Fibroblast of pulmonary artery (primary cell): ENCODE measurements at regions not wholly inside any gene's neighbourhood (a gene's known extent, or its start where the extent isn't known, plus 50 kb on each side); places are given as distances from the start of the nearest gene placed in this dataset.

Experiments
- DNase-seq: peaks from one replicate; pipeline ENCODE4 v3.0.0-alpha.2; 2010; ENCODE audit warnings: low read depth
- H3K4me3 ChIP-seq: replicated peaks from 2 replicates; pipeline ENCODE4 v1.5.1; 2011; ENCODE audit warnings: low read depth, mild to moderate bottlenecking, control low read depth, low read length, moderate library complexity
- TF ChIP-seq, protein P1 (sequence below): IDR thresholded peaks from 2 replicates; pipeline ENCODE4 v1.5.1; 2011; ENCODE audit warnings: mild to moderate bottlenecking, control low read depth, low read length, inconsistent platforms; ENCODE audit errors: missing control alignments

DNA sequence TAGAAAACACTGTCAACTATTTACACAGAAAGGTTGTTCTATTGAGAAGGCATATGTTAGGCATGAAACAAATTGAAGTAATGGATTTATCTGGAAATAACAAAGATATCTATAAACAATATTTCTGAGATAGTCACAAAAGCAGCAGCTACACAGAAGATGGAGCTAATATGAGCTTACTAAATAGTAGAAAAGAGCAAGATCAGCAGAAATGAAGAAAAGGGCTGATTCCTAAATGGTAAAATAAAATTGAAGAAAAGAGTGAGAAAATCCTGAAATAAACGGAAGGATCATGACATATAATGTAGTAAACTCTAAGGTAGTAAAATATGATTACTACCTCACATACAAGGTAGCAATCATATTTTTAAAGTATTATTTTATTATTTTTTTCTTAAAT lies 1263.9 kb downstream of the FSCB start:
- no peak overlapping the region for H3K4me3 ChIP-seq
- no peak for DNase-seq
- TF ChIP-seq, protein P1, sequence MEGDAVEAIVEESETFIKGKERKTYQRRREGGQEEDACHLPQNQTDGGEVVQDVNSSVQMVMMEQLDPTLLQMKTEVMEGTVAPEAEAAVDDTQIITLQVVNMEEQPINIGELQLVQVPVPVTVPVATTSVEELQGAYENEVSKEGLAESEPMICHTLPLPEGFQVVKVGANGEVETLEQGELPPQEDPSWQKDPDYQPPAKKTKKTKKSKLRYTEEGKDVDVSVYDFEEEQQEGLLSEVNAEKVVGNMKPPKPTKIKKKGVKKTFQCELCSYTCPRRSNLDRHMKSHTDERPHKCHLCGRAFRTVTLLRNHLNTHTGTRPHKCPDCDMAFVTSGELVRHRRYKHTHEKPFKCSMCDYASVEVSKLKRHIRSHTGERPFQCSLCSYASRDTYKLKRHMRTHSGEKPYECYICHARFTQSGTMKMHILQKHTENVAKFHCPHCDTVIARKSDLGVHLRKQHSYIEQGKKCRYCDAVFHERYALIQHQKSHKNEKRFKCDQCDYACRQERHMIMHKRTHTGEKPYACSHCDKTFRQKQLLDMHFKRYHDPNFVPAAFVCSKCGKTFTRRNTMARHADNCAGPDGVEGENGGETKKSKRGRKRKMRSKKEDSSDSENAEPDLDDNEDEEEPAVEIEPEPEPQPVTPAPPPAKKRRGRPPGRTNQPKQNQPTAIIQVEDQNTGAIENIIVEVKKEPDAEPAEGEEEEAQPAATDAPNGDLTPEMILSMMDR = no peak

DNA sequence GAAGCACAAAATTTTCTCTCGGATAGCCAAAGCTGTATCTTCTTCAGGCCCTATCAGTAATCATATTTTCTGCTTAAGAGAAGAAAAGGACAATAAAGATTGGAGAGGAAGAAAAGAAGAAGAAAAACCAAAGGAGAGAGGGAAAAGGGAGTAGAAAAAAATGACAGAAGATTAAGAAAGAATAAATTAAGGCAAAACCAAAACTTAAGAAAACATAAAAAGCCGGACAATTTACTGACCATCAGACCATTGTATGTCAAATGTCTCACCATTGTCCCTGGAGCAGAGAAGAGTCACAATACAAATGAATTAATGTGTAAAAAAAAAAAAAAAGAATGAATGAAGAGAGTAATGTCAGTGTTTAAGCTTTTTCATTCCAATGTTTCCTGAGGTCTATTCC lies 1274.8 kb downstream of the FSCB start:
- no peak overlapping the region for H3K4me3 ChIP-seq
- no peak for DNase-seq
- TF ChIP-seq, protein P1 = no peak

DNA sequence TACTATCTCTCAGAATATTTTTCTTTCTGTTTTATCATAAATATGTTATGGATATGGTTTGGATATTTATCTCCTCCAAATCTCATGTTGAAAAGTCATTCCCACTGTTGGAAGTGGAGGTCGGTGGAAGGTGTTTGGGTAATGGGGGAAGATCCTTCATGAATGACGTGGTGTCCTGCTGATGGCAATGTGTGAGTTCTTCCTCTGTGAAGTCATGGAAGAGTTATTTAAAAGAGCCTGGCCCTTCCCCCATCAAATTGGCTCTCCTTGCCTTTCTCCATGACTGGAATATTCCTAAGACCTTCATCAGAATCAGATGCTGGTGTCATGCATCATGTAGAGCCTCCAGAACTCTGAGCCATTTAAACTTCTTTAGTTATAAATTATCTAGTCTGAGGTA lies 1291.6 kb downstream of the FSCB start:
- no peak overlapping the region for H3K4me3 ChIP-seq
- TF ChIP-seq, protein P1 = no peak
- no peak for DNase-seq

DNA sequence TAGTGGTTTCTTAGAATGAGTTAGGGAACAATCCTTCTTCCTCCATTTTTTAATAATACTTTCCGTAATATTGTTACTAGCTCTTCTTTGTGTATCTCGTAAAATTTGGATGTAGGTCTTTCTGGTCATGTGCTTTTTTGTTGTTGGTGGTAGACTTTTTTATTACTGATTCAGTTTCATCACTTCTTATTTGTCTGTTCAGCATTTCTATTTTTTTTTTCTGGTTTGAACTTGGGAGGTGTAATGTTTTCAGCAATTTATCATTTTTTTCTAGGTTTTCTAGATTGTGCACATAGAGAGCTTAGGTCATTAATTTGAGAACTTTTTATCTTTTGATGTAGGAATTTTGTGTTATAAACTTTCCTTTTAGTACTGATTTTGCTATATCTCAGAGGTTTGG lies 1299.9 kb downstream of the FSCB start:
- TF ChIP-seq, protein P1 = no peak
- DNase-seq = no peak
- no peak overlapping the region for H3K4me3 ChIP-seq

DNA sequence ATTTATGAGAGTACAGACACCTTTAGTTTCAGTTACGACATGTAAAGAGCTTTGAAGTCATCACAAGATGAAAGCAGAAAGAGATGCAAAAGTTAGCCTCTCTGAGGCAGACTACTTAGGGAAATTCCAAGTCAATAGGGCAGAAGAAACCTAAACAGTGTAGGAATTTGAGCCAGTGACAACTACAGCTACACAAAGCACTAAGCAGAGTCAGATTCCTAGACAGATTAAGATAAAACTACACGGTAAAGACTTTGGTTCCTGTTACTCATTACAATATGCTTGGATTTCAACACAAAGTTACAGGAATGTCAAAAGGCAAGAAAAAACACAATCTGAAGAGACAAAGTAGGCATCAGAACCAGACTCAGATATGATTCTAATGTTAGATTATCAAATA lies 1302.3 kb downstream of the FSCB start:
- TF ChIP-seq, protein P1 = no peak
- no peak overlapping the region for H3K4me3 ChIP-seq
- peak; percentile 29 for DNase-seq

DNA sequence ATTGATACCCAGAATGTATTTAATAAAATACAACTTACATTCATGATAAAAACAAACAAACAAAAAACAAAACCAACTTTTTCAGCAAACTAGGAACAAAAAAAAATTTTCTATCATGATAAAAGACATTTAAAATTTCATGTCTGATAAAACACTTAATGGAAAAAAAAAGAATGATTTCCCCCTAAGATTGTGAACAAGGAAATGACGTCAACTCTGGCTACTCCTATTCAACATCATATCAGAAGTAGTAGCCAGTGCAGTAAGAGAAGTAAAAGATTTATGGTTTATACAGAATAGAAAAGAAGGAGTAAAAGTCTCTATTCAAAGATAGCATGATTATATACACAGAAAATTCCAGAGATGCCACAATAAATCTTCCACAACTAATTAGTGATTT lies 1306.6 kb downstream of the FSCB start:
- TF ChIP-seq, protein P1 = no peak
- H3K4me3 ChIP-seq = no peak overlapping the region
- no peak for DNase-seq

DNA sequence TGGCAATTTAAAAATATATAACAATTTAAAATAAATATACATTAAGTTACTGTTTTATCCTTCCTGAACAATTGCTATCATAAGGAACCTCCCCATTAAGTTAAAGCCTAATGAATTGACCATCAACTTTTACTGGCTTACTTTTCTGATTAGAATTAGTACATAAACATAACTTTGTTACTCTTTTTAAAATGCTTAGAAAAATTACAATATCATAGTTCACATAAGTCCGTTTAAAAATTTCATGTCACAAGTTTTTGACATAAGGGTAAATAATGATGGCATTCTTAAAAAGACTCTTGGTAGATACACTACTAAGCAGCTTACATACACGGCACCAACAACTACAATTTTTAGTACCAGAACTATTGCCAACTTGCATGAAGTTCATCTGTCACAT lies 1308.6 kb downstream of the FSCB start:
- TF ChIP-seq, protein P1 = no peak
- DNase-seq = no peak
- H3K4me3 ChIP-seq = no peak overlapping the region
